NT2/D1 (cell line): ENCODE measurements at regions not wholly inside any gene's neighbourhood (a gene's known extent, or its start where the extent isn't known, plus 50 kb on each side); places are given as distances from the start of the nearest gene placed in this dataset.

Experiments used
- DNase-seq: peaks from one replicate; pipeline ENCODE4 v3.0.0-alpha.2; 2011; ENCODE audit warnings: low read depth, low spot score
- H3K27me3 ChIP-seq: 2 replicates; pipeline ENCODE4 v1.6.0; 2011; ENCODE audit warnings: mild to moderate bottlenecking; ENCODE audit not compliant: insufficient read length, insufficient read depth
- H3K36me3 ChIP-seq: 2 replicates; pipeline ENCODE4 v1.6.1; 2011; ENCODE audit warnings: mild to moderate bottlenecking, low read length, mixed read lengths; ENCODE audit not compliant: insufficient read depth, insufficient read length
- H3K4me1 ChIP-seq: 2 replicates; pipeline ENCODE4 v1.5.1; 2011; ENCODE audit not compliant: insufficient read depth, insufficient read length
- H3K4me3 ChIP-seq: 2 replicates; pipeline ENCODE4 v1.5.1; 2011; ENCODE audit warnings: low read depth; ENCODE audit not compliant: insufficient read length
- H3K9ac ChIP-seq: 2 replicates; pipeline ENCODE4 v1.6.0; 2011; ENCODE audit warnings: low read depth; ENCODE audit not compliant: insufficient read length
- H3K9me3 ChIP-seq: 2 replicates; pipeline ENCODE4 v1.5.1; 2011; ENCODE audit warnings: mild to moderate bottlenecking, low read length; ENCODE audit not compliant: insufficient read depth
- SUZ12 ChIP-seq: IDR thresholded peaks from 2 replicates; pipeline ENCODE4 v1.6.1; 2011; ENCODE audit not compliant: insufficient read length, insufficient read depth; ENCODE audit errors: extremely low read depth
- YY1 ChIP-seq: IDR thresholded peaks from 2 replicates; pipeline ENCODE4 v1.6.1; 2011; ENCODE audit not compliant: insufficient read length, insufficient read depth
- ZNF274 ChIP-seq: IDR thresholded peaks from 2 replicates; pipeline ENCODE4 v1.6.1; 2011; ENCODE audit warnings: mild to moderate bottlenecking, low read depth, low read length

DNA sequence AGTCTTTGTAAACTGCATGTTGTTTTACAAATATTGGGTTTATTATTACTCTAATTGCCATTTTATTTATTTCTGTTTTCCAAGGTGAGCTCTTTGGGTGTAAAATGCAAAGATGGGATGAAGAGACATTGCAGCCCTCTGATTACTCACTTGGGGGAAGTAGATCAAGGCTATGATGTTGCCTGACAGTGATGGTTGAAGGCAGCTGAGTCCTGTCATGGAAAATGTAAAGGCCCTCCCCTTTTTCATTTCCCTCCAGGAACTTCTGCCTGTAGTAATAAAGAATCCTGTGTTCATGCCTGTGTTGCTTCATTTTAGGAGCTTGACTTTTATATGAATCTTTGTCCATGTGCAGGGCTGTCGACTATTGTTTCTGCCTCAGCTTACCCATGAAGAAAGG is 605.4 kb upstream of the CLINT1 start:
- no peak for DNase-seq
- no peaks in the 10 kb centered on the region for H3K27me3 ChIP-seq
- no peaks in the 10 kb centered on the region for H3K4me1 ChIP-seq
- no peaks in the 10 kb centered on the region for H3K9me3 ChIP-seq
- no peak overlapping the region for H3K9ac ChIP-seq
- no peak overlapping the region for H3K4me3 ChIP-seq
- TF ChIP-seq ZNF274: no peak
- no peak for TF ChIP-seq SUZ12
- TF ChIP-seq YY1: no peak
- H3K36me3 ChIP-seq: no peaks in the 10 kb centered on the region

GRCh38 chr5:158463938-158464337 is 605.0 kb upstream of the CLINT1 start:
- H3K4me1 ChIP-seq: no peaks in the 10 kb centered on the region
- no peak for DNase-seq
- no peak overlapping the region for H3K4me3 ChIP-seq
- no peak overlapping the region for H3K9ac ChIP-seq
- TF ChIP-seq SUZ12 (no peak), YY1 (no peak), ZNF274 (no peak)
- no peaks in the 10 kb centered on the region for H3K9me3 ChIP-seq
- H3K27me3 ChIP-seq: no peaks in the 10 kb centered on the region
- no peaks in the 10 kb centered on the region for H3K36me3 ChIP-seq

GRCh38 chr5:158463188-158463587 is 604.2 kb upstream of the CLINT1 start:
- no peaks in the 10 kb centered on the region for H3K36me3 ChIP-seq

GRCh38 chr5:158462349-158463114 is 603.6 kb upstream of the CLINT1 start:
- no peaks in the 10 kb centered on the region for H3K9me3 ChIP-seq
- DNase-seq: no peak
- TF ChIP-seq YY1 (no peak), SUZ12 (no peak), ZNF274 (no peak)
- no peak overlapping the region for H3K4me3 ChIP-seq
- no peaks in the 10 kb centered on the region for H3K4me1 ChIP-seq
- H3K36me3 ChIP-seq: no peaks in the 10 kb centered on the region
- H3K9ac ChIP-seq: no peak overlapping the region
- no peaks in the 10 kb centered on the region for H3K27me3 ChIP-seq

More at GRCh38 chr5:158463188-158463587, 604.2 kb upstream of the CLINT1 start:
- H3K9me3 ChIP-seq: no peaks in the 10 kb centered on the region
- H3K4me3 ChIP-seq: no peak overlapping the region
- no peak overlapping the region for H3K9ac ChIP-seq
- no peak for DNase-seq
- TF ChIP-seq YY1 (no peak), ZNF274 (no peak), SUZ12 (no peak)
- no peaks in the 10 kb centered on the region for H3K27me3 ChIP-seq
- H3K4me1 ChIP-seq: no peaks in the 10 kb centered on the region

- Histone ChIP-seq H3K9me3 (no peaks in the 10 kb centered on the region), H3K36me3 (no peaks in the 10 kb centered on the region), H3K4me3 (no peak overlapping the region), H3K9ac (no peak overlapping the region), H3K27me3 (no peaks in the 10 kb centered on the region), H3K4me1 (no peaks in the 10 kb centered on the region)
- DNase-seq: no peak
- no peak for TF ChIP-seq YY1
- TF ChIP-seq SUZ12: no peak
- TF ChIP-seq ZNF274: no peak
These were observed 602.4 kb upstream of the CLINT1 start for GRCh38 chr5:158461240-158461854.

DNA sequence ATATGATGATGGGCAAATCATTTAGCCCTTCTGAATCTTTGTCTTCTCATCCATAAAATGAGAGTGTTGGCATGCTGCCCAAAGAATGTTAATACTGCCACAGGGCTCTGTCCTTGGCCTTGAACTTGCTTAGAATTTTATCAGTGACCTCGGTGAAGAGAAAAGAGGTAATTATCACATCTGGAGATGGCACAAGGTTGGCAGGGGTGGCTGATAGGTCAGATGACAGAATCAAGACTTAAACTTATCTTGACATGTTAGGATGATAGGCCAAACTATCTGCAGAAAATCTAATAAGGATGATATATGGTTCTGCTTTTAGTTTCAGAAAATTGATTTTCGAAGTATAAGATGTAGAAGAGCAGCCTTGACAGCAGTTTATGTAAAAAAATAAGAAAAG is 599.1 kb upstream of the CLINT1 start:
- Histone ChIP-seq H3K27me3 (no peaks in the 10 kb centered on the region), H3K4me3 (no peak overlapping the region), H3K9ac (no peak overlapping the region), H3K4me1 (no peaks in the 10 kb centered on the region), H3K9me3 (no peaks in the 10 kb centered on the region), H3K36me3 (no peaks in the 10 kb centered on the region)
- TF ChIP-seq ZNF274 (no peak), SUZ12 (no peak), YY1 (no peak)
- DNase-seq: no peak

DNA sequence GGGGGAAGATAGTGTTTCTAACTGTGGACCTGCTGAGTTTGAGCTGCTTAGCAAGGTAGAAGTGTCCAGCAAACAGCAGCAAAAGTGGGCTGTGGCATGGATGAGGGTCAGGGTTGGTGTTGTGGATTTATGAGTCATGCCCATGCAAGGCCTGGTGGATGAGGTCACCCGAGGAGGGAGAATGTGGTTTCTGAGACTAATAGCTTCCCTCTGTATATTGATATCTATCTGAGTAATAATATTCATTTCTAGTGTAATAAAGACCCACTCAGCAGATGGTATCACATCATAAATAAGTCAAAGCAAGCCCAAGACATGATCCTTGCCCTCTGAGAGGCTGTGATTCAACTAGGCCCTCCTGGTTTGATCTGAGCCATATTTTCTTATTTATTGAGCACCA is 597.8 kb upstream of the CLINT1 start:
- no peak for DNase-seq
- Histone ChIP-seq H3K27me3 (no peaks in the 10 kb centered on the region), H3K9ac (no peak overlapping the region), H3K4me1 (no peaks in the 10 kb centered on the region), H3K4me3 (no peak overlapping the region), H3K9me3 (no peaks in the 10 kb centered on the region), H3K36me3 (no peaks in the 10 kb centered on the region)
- TF ChIP-seq SUZ12: no peak
- TF ChIP-seq ZNF274: no peak
- TF ChIP-seq YY1: no peak
